B cell (primary cell): ENCODE measurements at regions not wholly inside any gene's neighbourhood (a gene's known extent, or its start where the extent isn't known, plus 50 kb on each side); places are given as distances from the start of the nearest gene placed in this dataset.
"Not testable (repeated sequence)": the region's sequence is repeated elsewhere in the genome, so short reads cannot be mapped to it uniquely, and the experiment has no call there.

Experiments used
- ATAC-seq: fragments of 200-7000 bp; cut with Tn5 transposase; one replicate; pipeline ENCODE4 v1.10.0; 2021; ENCODE audit warnings: low read depth, mild to moderate bottlenecking, moderate number of reproducible peaks, moderate library complexity
- CTCF ChIA-PET: fragments of 350-600 bp; sonication (Branson Sonifier 250); formaldehyde crosslinking; loops from one replicate; lab custom pipeline; 2021; ENCODE audit warnings: antibody characterized with exemption, inconsistent platforms; lab: Charles Lee
- POLR2A ChIA-PET: fragments of 350-600 bp; sonication (Branson Sonifier 250); formaldehyde crosslinking; loops from one replicate; lab custom pipeline; 2021; ENCODE audit warnings: antibody characterized with exemption; lab: Charles Lee
- DNase-seq: peaks from one replicate; pipeline ENCODE4 v3.0.0; 2013
- H2AFZ ChIP-seq: 2 replicates; pipeline ENCODE4 v1.6.1; 2012; ENCODE audit warnings: mild to moderate bottlenecking, low read depth, low read length; ENCODE audit not compliant: insufficient read depth, poor library complexity, severe bottlenecking
- H3K27ac ChIP-seq, 2 donors: 1 replicate in 1 of 2; 2 replicates in 1 of 2; pipeline ENCODE4 v1.5.1; 2012 to 2013; ENCODE audit warnings: low read length in 2 of 2, mild to moderate bottlenecking in 2 of 2, moderate library complexity in 1 of 2
- H3K27me3 ChIP-seq, 4 experiments: fragments of 200-600 bp in 1 of 4; sonication (generic) in 1 of 4; replicated peaks in 1 of 4; 1 replicate in 2 of 4; 2 replicates in 2 of 4; pipeline versions ENCODE4 v1.6.1 to v1.7.0; 2013 to 2016; ENCODE audit warnings: low read length in 3 of 4, mild to moderate bottlenecking in 2 of 4, mixed read lengths in 1 of 4, moderate library complexity in 1 of 4; ENCODE audit not compliant: insufficient read depth in 4 of 4, control insufficient read depth in 3 of 4; ENCODE audit errors: control extremely low read depth in 1 of 4
- H3K36me3 ChIP-seq, 2 experiments: replicated peaks in 1 of 2; 1 replicate in 1 of 2; 2 replicates in 1 of 2; pipeline versions ENCODE4 v1.6.1 to v1.7.1; 2013; ENCODE audit warnings: low read length in 1 of 2; ENCODE audit not compliant: insufficient read depth in 2 of 2, control insufficient read depth in 1 of 2; ENCODE audit errors: control extremely low read depth in 1 of 2, extremely low read depth in 1 of 2
- H3K4me1 ChIP-seq, 2 donors: fragments of 200-600 bp in 1 of 2; sonication (generic) in 1 of 2; 1 replicate in 1 of 2; 2 replicates in 1 of 2; pipeline versions ENCODE4 v1.5.1 to v1.6.1; 2013 to 2017; ENCODE audit warnings: low read length in 2 of 2; ENCODE audit not compliant: control insufficient read depth in 2 of 2, insufficient read depth in 2 of 2
- H3K4me2 ChIP-seq: replicated peaks from 2 replicates; pipeline ENCODE3; 2012; ENCODE audit warnings: mild to moderate bottlenecking, low read depth, low read length; ENCODE audit not compliant: poor library complexity, severe bottlenecking
- H3K4me3 ChIP-seq, 5 experiments: fragments of 200-600 bp in 1 of 5; sonication (generic) in 1 of 5; 1 replicate in 3 of 5; 2 replicates in 2 of 5; pipeline versions ENCODE4 v1.5.1 to v1.7.0; 2011 to 2016; ENCODE audit warnings: low read length in 4 of 5, mild to moderate bottlenecking in 4 of 5, low read depth in 2 of 5, control low read depth in 1 of 5, moderate library complexity in 1 of 5; ENCODE audit not compliant: insufficient read depth in 1 of 5; ENCODE audit errors: control extremely low read depth in 1 of 5, extremely low read depth in 1 of 5
- H3K79me2 ChIP-seq: fragments of 200-600 bp; sonication (generic); one replicate; pipeline ENCODE4 v1.6.0; 2016; ENCODE audit warnings: low read length; ENCODE audit not compliant: control insufficient read depth, insufficient read depth
- H3K9ac ChIP-seq: fragments of 200-600 bp; sonication (generic); 2 replicates; pipeline ENCODE4 v1.6.1; 2017; ENCODE audit warnings: mild to moderate bottlenecking, low read length, moderate library complexity
- H3K9me3 ChIP-seq, 3 donors: one replicate each; pipeline versions ENCODE4 v1.6.1 to v1.7.1; 2013; ENCODE audit warnings: low read length in 2 of 3; ENCODE audit not compliant: control insufficient read depth in 2 of 3, insufficient read depth in 1 of 3; ENCODE audit errors: control extremely low read depth in 1 of 3
- H4K20me1 ChIP-seq: 2 replicates; pipeline ENCODE4 v1.6.0; 2012; ENCODE audit warnings: mild to moderate bottlenecking, low read length; ENCODE audit not compliant: insufficient read depth, control insufficient read depth, poor library complexity, severe bottlenecking
- H3K27ac Mint-ChIP-seq: one replicate; pipeline ENCODE4 v1.8.0; 2021; ENCODE audit warnings: mixed read lengths
- H3K27me3 Mint-ChIP-seq: one replicate; pipeline ENCODE4 v1.8.0; 2021; ENCODE audit warnings: mixed read lengths
- H3K4me1 Mint-ChIP-seq: one replicate; pipeline ENCODE4 v1.8.0; 2021; ENCODE audit warnings: mixed read lengths
- H3K4me3 Mint-ChIP-seq: one replicate; pipeline ENCODE4 v1.8.0; 2021; ENCODE audit warnings: mixed read lengths
- H3K9me3 Mint-ChIP-seq: one replicate; pipeline ENCODE4 v1.8.0; 2022; ENCODE audit warnings: mixed read lengths; ENCODE audit not compliant: insufficient read depth
- EZH2 ChIP-seq: IDR thresholded peaks from 2 replicates; pipeline ENCODE4 v1.6.1; 2012; ENCODE audit warnings: borderline replicate concordance, low read depth, mild to moderate bottlenecking, moderate library complexity, low read length; ENCODE audit not compliant: insufficient read depth, poor library complexity, severe bottlenecking
- WGBS: methylation state at CpG from one replicate; pipeline ENCODE4 v1.1.5; 2013; ENCODE audit warnings: missing lambda C conversion rate; ENCODE audit not compliant: insufficient coverage; 5-methylcytosine and 5-hydroxymethylcytosine counted together
- intact Hi-C: fragments of 100-400 bp; cut with micrococcal nuclease; formaldehyde crosslinking; loops from one replicate; pipeline ENCODE4 v1.10.0; 2022
- TF ChIP-seq, protein P1 (sequence below): fragments of 200-600 bp; IDR thresholded peaks from one replicate; pipeline ENCODE4 v1.8.0; 2022; ENCODE audit warnings: antibody characterized with exemption, mild to moderate bottlenecking

DNA sequence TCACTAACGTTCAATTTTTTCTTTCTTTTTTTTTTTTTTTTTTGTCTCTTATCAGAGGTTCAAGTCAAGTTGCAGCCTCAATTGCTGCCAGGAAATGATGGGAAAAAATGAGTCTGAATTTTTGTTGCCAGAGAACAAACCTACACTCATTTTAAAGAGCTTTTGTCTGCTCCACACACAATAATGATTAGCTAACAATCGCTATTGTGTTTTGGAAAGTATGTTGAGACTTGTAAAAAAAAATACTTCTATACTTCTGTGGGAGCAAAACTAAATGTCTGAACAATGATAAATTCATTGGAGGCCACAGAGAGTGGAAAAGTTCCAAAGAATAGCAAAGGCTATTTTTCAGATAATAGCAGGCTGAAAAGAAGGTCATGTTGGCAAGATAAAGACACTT lies 176.3 kb upstream of the LMCD1 start:
- Mint-ChIP-seq H3K4me3 (no peak overlapping the region), H3K27ac (no peak overlapping the region), H3K9me3 (no peaks in the 10 kb centered on the region), H3K4me1 (peaks cover 13% of the 10 kb centered on the region), H3K27me3 (peaks cover 6% of the 10 kb centered on the region)
- CTCF ChIA-PET = interaction anchor here (0.7 to 4.8 kb wide), 3 partner anchors 13 to 94 kb away, joined by 3 to 47 read pairs (median 4); no protein-coding TSS in a partner anchor
- peaks cover 0 to 6% (median 1%) of the 10 kb centered on the region in 4 experiments for H3K27me3 ChIP-seq
- no peak overlapping the region for H3K4me2 ChIP-seq
- no peak overlapping the region for H3K9ac ChIP-seq
- H3K4me1 ChIP-seq = no peaks in the 10 kb centered on the region
- DNase-seq (no peak), ATAC-seq (no peak)
- H3K9me3 ChIP-seq = peaks cover 0 to 4% (median 0%) of the 10 kb centered on the region in 3 donors
- WGBS = no CpG with 5 or more reads among the region's 2 CpGs
- H3K27ac ChIP-seq = no peak overlapping the region
- no peaks in the 10 kb centered on the region for H3K36me3 ChIP-seq
- no peak for TF ChIP-seq EZH2
- TF ChIP-seq, protein P1, sequence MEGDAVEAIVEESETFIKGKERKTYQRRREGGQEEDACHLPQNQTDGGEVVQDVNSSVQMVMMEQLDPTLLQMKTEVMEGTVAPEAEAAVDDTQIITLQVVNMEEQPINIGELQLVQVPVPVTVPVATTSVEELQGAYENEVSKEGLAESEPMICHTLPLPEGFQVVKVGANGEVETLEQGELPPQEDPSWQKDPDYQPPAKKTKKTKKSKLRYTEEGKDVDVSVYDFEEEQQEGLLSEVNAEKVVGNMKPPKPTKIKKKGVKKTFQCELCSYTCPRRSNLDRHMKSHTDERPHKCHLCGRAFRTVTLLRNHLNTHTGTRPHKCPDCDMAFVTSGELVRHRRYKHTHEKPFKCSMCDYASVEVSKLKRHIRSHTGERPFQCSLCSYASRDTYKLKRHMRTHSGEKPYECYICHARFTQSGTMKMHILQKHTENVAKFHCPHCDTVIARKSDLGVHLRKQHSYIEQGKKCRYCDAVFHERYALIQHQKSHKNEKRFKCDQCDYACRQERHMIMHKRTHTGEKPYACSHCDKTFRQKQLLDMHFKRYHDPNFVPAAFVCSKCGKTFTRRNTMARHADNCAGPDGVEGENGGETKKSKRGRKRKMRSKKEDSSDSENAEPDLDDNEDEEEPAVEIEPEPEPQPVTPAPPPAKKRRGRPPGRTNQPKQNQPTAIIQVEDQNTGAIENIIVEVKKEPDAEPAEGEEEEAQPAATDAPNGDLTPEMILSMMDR = no peak
- no peak overlapping the region for H2AFZ ChIP-seq
- intact Hi-C loops = no loop called here
- no peak overlapping the region for H3K4me3 ChIP-seq
- no peaks in the 10 kb centered on the region for H3K79me2 ChIP-seq
- POLR2A ChIA-PET = interaction anchor here (0.7 kb wide), 1 partner anchor 643 kb away, joined by 3 read pairs; no protein-coding TSS in a partner anchor
- no peaks in the 10 kb centered on the region for H4K20me1 ChIP-seq

DNA sequence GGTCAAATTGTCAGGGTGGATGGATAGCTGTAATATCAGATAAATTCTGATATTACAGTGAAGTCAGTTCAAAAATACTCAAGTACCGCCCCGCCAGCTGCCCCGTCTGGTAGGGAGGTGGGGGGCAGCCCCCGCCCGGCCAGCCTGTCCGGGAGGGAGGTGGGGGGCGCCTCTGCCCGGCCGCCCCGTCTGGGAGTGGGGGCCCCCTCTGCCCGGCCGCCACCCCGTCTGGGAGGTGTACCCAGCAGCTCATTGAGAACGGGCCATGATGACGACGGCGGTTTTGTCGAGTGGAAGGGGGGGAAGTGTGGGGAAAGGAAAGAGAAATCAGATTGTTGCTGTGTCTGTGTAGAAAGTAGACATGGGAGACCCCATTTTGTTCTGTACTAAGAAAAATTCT lies 175.8 kb upstream of the LMCD1 start:
- H2AFZ ChIP-seq, H3K9ac ChIP-seq, H4K20me1 ChIP-seq, DNase-seq, H3K9me3 Mint-ChIP-seq, H3K4me3 ChIP-seq, H3K79me2 ChIP-seq, H3K4me1 ChIP-seq, H3K27ac Mint-ChIP-seq, H3K27me3 ChIP-seq, H3K27ac ChIP-seq, ATAC-seq, H3K27me3 Mint-ChIP-seq, H3K4me2 ChIP-seq, H3K36me3 ChIP-seq, H3K9me3 ChIP-seq, POLR2A ChIA-PET, H3K4me3 Mint-ChIP-seq, intact Hi-C loops: not testable (repeated sequence)
- CTCF ChIA-PET = interaction anchor here (0.7 to 4.8 kb wide), 2 partner anchors 13 to 90 kb away, joined by 4 to 47 read pairs; no protein-coding TSS in a partner anchor
- H3K4me1 Mint-ChIP-seq = peaks cover 13% of the 10 kb centered on the region
- WGBS = no CpG with 5 or more reads among the region's 18 CpGs
